ENCODE measurements at regions not wholly inside any gene's neighbourhood (a gene's known extent, or its start where the extent isn't known, plus 50 kb on each side); places are given as distances from the start of the nearest gene placed in this dataset.

- no peak overlapping the region for H3K27ac ChIP-seq
- H3K4me3 ChIP-seq: no peak overlapping the region
- TF ChIP-seq, protein P1, sequence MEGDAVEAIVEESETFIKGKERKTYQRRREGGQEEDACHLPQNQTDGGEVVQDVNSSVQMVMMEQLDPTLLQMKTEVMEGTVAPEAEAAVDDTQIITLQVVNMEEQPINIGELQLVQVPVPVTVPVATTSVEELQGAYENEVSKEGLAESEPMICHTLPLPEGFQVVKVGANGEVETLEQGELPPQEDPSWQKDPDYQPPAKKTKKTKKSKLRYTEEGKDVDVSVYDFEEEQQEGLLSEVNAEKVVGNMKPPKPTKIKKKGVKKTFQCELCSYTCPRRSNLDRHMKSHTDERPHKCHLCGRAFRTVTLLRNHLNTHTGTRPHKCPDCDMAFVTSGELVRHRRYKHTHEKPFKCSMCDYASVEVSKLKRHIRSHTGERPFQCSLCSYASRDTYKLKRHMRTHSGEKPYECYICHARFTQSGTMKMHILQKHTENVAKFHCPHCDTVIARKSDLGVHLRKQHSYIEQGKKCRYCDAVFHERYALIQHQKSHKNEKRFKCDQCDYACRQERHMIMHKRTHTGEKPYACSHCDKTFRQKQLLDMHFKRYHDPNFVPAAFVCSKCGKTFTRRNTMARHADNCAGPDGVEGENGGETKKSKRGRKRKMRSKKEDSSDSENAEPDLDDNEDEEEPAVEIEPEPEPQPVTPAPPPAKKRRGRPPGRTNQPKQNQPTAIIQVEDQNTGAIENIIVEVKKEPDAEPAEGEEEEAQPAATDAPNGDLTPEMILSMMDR (IDR thresholded peaks at IDR 0.05): no peak
- TF ChIP-seq POLR2AphosphoS5 (IDR thresholded peaks at IDR 0.05) (no peak), POLR2A (IDR thresholded peaks at IDR 0.05) (no peak)
- H3K9me3 ChIP-seq: peaks cover 3% of the 10 kb centered on the region
- H3K27me3 ChIP-seq: no peaks in the 10 kb centered on the region
- no peaks in the 10 kb centered on the region for H3K36me3 ChIP-seq
- 78% methylated on average over 4 of the region's 4 CpGs for WGBS
- no peak for DNase-seq (ENCODE audit: low spot score in 2 of 2)
- no peaks in the 10 kb centered on the region for H3K4me1 ChIP-seq
Observed at GRCh38 chr3:25125201-25125600, 302.9 kb upstream of the RARB start.

DNA sequence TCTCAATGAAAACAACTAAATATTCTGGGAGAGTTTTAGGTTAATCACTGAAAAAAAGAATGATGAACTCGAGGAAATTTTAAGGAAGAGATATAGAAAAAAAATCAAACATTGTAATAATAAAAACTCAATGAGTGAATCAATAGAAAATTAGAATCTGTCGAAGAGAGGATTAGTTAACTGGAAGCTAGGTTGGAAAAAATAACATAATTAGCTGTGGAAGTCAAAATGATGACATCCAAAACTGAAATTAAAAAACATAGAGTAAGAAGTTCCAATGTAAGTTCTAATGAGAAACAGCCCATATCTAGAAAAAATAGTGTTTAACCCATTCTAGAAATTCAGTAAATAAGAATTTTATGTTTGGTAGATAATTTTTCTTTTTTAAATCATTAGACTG is 299.3 kb upstream of the RARB start:
- no peak for DNase-seq (ENCODE audit: low spot score in 2 of 2)
- Histone ChIP-seq H3K9me3 (peaks cover 3% of the 10 kb centered on the region), H3K36me3 (no peaks in the 10 kb centered on the region), H3K27me3 (no peaks in the 10 kb centered on the region), H3K4me3 (no peak overlapping the region), H3K27ac (no peak overlapping the region), H3K4me1 (no peaks in the 10 kb centered on the region)
- no peak for TF ChIP-seq EP300 (IDR thresholded peaks at IDR 0.05)
- 82% methylated on average over 2 of the region's 2 CpGs for WGBS

- Histone ChIP-seq H3K9me3 (peaks cover 3% of the 10 kb centered on the region), H3K4me1 (no peaks in the 10 kb centered on the region), H3K4me3 (no peak overlapping the region), H3K27me3 (no peaks in the 10 kb centered on the region), H3K36me3 (no peaks in the 10 kb centered on the region), H3K27ac (no peak overlapping the region)
- TF ChIP-seq POLR2AphosphoS5 (IDR thresholded peaks at IDR 0.05): no peak
- TF ChIP-seq POLR2A (IDR thresholded peaks at IDR 0.05): no peak
- no peak for TF ChIP-seq EP300 (IDR thresholded peaks at IDR 0.05)
- TF ChIP-seq, protein P1 (IDR thresholded peaks at IDR 0.05): no peak
- WGBS: 70% methylated on average over 4 of the region's 4 CpGs
- DNase-seq (ENCODE audit: low spot score in 2 of 2): no peak
Observed at GRCh38 chr3:25130724-25131520, 297.1 kb upstream of the RARB start.

- no peaks in the 10 kb centered on the region for H3K4me1 ChIP-seq
- H3K27ac ChIP-seq: no peak overlapping the region
- H3K9me3 ChIP-seq: peaks cover 3% of the 10 kb centered on the region
- WGBS: 81% methylated on average over 3 of the region's 3 CpGs
- H3K36me3 ChIP-seq: no peaks in the 10 kb centered on the region
- DNase-seq (ENCODE audit: low spot score in 2 of 2): no peak
- no peaks in the 10 kb centered on the region for H3K27me3 ChIP-seq
- no peak overlapping the region for H3K4me3 ChIP-seq
- TF ChIP-seq POLR2AphosphoS5 (IDR thresholded peaks at IDR 0.05): no peak
- TF ChIP-seq, protein P1 (IDR thresholded peaks at IDR 0.05): no peak
- no peak for TF ChIP-seq POLR2A (IDR thresholded peaks at IDR 0.05)
- no peak for TF ChIP-seq EP300 (IDR thresholded peaks at IDR 0.05)
Observed at GRCh38 chr3:25133588-25133987, 294.5 kb upstream of the RARB start.

DNA sequence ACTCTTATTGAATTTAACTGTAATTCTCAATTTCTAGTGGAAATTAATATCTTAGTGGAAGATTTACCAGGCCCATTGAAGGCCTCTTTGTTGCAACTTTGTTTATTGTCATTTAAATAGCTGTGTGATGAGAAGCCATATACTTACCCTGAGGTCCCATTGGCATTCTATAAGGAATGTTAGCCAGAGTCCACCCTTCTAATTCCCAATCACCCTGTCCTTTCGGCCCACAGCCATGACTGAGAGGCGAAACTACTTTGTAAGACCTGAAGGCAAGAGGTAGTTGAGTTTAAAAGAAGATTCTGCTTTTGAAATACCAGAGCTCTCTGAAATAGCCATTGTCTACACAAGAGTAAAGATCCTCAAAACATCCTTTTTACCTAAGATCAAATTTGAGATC is 290.5 kb upstream of the RARB start:
- DNase-seq (ENCODE audit: low spot score in 2 of 2): no peak
- H3K36me3 ChIP-seq: no peaks in the 10 kb centered on the region
- no peak overlapping the region for H3K27ac ChIP-seq
- WGBS: 92% methylated on average over 2 of the region's 2 CpGs
- H3K4me3 ChIP-seq: no peak overlapping the region
- no peak for TF ChIP-seq EP300 (IDR thresholded peaks at IDR 0.05)
- no peak for TF ChIP-seq POLR2AphosphoS5 (IDR thresholded peaks at IDR 0.05)
- TF ChIP-seq POLR2A (IDR thresholded peaks at IDR 0.05): no peak
- TF ChIP-seq, protein P1 (IDR thresholded peaks at IDR 0.05): no peak
- H3K27me3 ChIP-seq: no peaks in the 10 kb centered on the region
- no peaks in the 10 kb centered on the region for H3K4me1 ChIP-seq
- H3K9me3 ChIP-seq: no peaks in the 10 kb centered on the region

All from suprapubic skin (tissue), 4 donors.